ENCODE measurements at regions not wholly inside any gene's neighbourhood (a gene's known extent, or its start where the extent isn't known, plus 50 kb on each side); places are given as distances from the start of the nearest gene placed in this dataset.

- H3K4me3 ChIP-seq: no peak overlapping the region
- no peaks in the 10 kb centered on the region for H3K36me3 ChIP-seq
- ATAC-seq: no peak
- intact Hi-C loops (cut with DNase I): no loop called here
- TF ChIP-seq CTCF (IDR thresholded peaks at IDR 0.05): no peak
- no peaks in the 10 kb centered on the region for H3K4me1 ChIP-seq
- no peaks in the 10 kb centered on the region for H3K27me3 ChIP-seq
- no peak for DNase-seq
- no peaks in the 10 kb centered on the region for H3K9me3 ChIP-seq
- no peak overlapping the region for H3K27ac ChIP-seq
These were observed 518.2 kb upstream of the SEMA3D start for GRCh38 chr7:85705076-85705475.

GRCh38 chr7:85703251-85704010, 516.6 kb upstream of the SEMA3D start:
- Histone ChIP-seq H3K4me1 (no peaks in the 10 kb centered on the region), H3K4me3 (no peak overlapping the region), H3K27me3 (no peaks in the 10 kb centered on the region), H3K36me3 (no peaks in the 10 kb centered on the region), H3K27ac (no peak overlapping the region), H3K9me3 (no peaks in the 10 kb centered on the region)
- ATAC-seq: no peak
- no peak for DNase-seq
- intact Hi-C loops (cut with DNase I): no loop called here
- no peak for TF ChIP-seq CTCF (IDR thresholded peaks at IDR 0.05)

DNA sequence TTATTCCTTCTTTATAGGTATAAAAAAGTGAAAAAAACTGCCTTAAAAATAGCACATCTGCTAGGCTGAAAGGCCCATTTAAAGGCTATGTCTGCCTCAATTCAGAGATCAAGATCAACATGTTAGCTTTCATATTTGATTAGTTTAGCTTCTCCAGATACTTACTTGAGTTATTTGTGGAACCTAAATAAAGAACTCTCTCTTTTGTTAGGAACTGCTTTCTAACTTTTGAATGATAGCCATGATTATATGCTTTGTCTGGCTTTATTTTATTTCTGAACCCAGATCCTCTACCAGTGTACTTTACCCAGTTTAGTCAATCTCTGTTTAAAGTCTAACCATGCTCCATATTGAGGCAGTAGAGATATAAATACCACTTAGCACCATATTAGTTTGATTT, 515.5 kb upstream of the SEMA3D start:
- no peak overlapping the region for H3K4me3 ChIP-seq
- no peaks in the 10 kb centered on the region for H3K9me3 ChIP-seq
- no peaks in the 10 kb centered on the region for H3K27me3 ChIP-seq
- no peak overlapping the region for H3K27ac ChIP-seq
- ATAC-seq (no peak), DNase-seq (no peak)
- TF ChIP-seq CTCF (IDR thresholded peaks at IDR 0.05): no peak
- intact Hi-C loops (cut with DNase I): no loop called here
- H3K4me1 ChIP-seq: no peaks in the 10 kb centered on the region
- H3K36me3 ChIP-seq: no peaks in the 10 kb centered on the region

GRCh38 chr7:85699482-85699881, 512.6 kb upstream of the SEMA3D start:
- no peaks in the 10 kb centered on the region for H3K4me1 ChIP-seq
- no peaks in the 10 kb centered on the region for H3K9me3 ChIP-seq
- DNase-seq (no peak), ATAC-seq (no peak)
- H3K27me3 ChIP-seq: no peaks in the 10 kb centered on the region
- no peak overlapping the region for H3K4me3 ChIP-seq
- no peaks in the 10 kb centered on the region for H3K36me3 ChIP-seq
- intact Hi-C loops (cut with DNase I): no loop called here
- no peak overlapping the region for H3K27ac ChIP-seq
- TF ChIP-seq CTCF (IDR thresholded peaks at IDR 0.05): no peak

DNA sequence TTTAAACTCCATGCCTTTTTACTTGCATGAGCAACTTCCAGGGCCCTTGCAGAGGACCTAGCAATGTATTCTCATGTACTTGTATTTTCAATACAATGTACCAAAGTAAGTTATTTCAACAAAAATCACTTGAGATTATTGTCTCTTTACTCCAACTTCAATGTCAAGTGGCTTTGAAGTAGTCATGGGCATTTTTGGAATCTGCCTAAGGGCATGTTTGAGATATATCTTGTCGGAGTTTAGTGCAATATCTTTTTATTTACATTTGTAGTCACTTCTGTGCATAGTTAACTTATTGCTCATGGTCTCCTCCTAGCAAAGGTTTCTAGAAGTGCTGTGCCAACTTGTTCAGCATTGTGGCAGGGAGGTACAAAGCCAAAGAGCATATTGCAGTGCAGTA, 508.7 kb upstream of the SEMA3D start:
- TF ChIP-seq CTCF (IDR thresholded peaks at IDR 0.05): no peak
- Histone ChIP-seq H3K27me3 (no peaks in the 10 kb centered on the region), H3K27ac (no peak overlapping the region), H3K4me3 (no peak overlapping the region), H3K4me1 (no peaks in the 10 kb centered on the region), H3K9me3 (no peaks in the 10 kb centered on the region), H3K36me3 (no peaks in the 10 kb centered on the region)
- intact Hi-C loops (cut with DNase I): no loop called here
- peak; percentile 90 for ATAC-seq
- no peak for DNase-seq

GRCh38 chr7:85695041-85695440, 508.2 kb upstream of the SEMA3D start:
- H3K27me3 ChIP-seq: no peaks in the 10 kb centered on the region
- H3K4me3 ChIP-seq: no peak overlapping the region
- H3K27ac ChIP-seq: no peak overlapping the region
- no peaks in the 10 kb centered on the region for H3K4me1 ChIP-seq
- H3K9me3 ChIP-seq: no peaks in the 10 kb centered on the region
- no peaks in the 10 kb centered on the region for H3K36me3 ChIP-seq
- TF ChIP-seq CTCF (IDR thresholded peaks at IDR 0.05): no peak
- DNase-seq (no peak), ATAC-seq (no peak)
- intact Hi-C loops (cut with DNase I): no loop called here

Data from upper lobe of right lung (tissue), 1 donor.